Heart left ventricle (tissue), 13 donors: ENCODE measurements at regions not wholly inside any gene's neighbourhood (a gene's known extent, or its start where the extent isn't known, plus 50 kb on each side); places are given as distances from the start of the nearest gene placed in this dataset.

ENCODE experiments used
- CTCF ChIP-seq, 12 donors: fragments of 200-600 bp; sonication (generic) in 4 of 12; IDR thresholded peaks; one replicate each; pipeline versions ENCODE4 v1.5.0 to v1.8.0; 2018 to 2022; ENCODE audit warnings: antibody characterized with exemption in 12 of 12, mild to moderate bottlenecking in 5 of 12
- POLR2A ChIP-seq, 2 donors: fragments of 450-650 bp; IDR thresholded peaks; one replicate each; pipeline ENCODE4 v1.6.1; 2017; ENCODE audit warnings: antibody characterized with exemption in 2 of 2, mild to moderate bottlenecking in 2 of 2, moderate library complexity in 2 of 2
- donor health status: ischemic (EF 13 %, LVEDD 7.1; RV severe dilation, severe dysfunction).
- donor health status: DM: no; HTN: yes; CAD: no.
- donor health status: DM: no; HTN: no; CAD: no.
- donor health status: ischemic (EF 25% LVEDD 6.9; RV normal size, moderate dysfunction).
- donor health status: ischemic (EF 25% LVEDD 5.7; RV mildly dilated, moderate dysfunction).
- donor health status: ischemic (EF 35%, LVEDD 5.7; RV mildly dilated, moderate dysfunction).
- donor health status: nonischemic (EF 11% LVEDD 7.7; RV severe dilation, severe dysfunction).
- donor health status: DM: yes; HTN: yes; CAD: no.
- donor health status: PGD.
- donor health status: ischemic (EF 29% LVEDD 5.4; RV normal size, mild dysfunction).
- donor health status: nonischemic (EF 23%, LVEDD 6.1; RV moderate dilation, normal function).

DNA sequence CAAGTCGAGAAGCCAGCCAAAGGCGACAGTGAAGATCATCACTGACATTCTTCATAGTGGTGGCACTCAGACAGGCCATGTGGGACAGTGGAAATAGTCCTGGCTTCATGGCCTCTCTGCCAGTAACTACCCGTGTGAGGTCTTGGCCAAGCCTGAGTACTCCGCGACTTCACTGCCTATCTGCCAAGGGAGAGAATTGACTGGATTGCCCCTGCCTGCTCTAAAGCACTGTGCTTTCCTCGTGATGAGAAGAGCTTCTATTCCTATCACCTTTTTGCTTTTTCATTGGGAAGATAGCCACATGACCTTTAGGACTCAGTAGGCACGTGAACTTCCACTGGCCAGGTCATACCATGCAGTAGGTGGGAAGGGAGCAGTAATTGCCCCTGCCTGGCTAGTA, 239.3 kb downstream of the HAUS1 start:
- TF ChIP-seq CTCF (IDR thresholded peaks at IDR 0.05) (no peak), POLR2A (IDR thresholded peaks at IDR 0.05) (no peak)
